ENCODE measurements at regions not wholly inside any gene's neighbourhood (a gene's known extent, or its start where the extent isn't known, plus 50 kb on each side); places are given as distances from the start of the nearest gene placed in this dataset.
"Not testable (repeated sequence)": the region's sequence is repeated elsewhere in the genome, so short reads cannot be mapped to it uniquely, and the experiment has no call there.

DNA sequence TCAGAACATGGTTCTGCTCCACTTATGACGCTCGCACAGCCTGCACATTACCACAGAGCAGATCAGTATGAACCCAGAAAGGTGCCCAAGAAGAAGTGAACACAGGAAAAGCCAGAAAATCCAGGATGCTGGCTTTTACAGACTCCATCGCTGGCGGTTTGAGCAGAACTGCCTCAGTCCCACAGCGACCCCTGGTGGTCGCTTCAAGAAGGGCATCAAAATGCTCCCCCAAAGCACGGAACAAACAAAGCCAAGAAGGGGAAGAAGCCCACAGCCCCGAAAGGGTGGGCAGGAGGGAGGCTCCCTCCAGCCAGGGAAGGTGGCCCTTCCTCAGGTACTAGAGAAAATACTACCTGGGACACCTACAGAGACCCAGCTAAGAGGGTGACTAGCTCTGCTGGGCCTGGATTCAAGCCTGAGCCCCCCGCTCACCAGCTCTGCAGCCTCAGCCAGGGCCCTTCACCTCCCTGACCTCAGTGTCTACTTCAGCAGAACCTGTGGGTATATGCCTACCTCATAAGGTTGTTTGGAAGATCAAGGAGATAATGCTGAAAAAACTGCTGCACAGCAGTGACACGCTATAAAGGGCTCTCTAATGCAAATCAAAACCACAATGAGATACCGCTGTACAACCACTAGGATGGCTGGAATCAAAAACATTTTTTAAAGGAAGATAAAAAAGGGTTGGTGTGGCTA, 98.1 kb downstream of the NCOR2 start:
- Histone ChIP-seq H3K4me1 (ENCODE audit: control insufficient read depth, insufficient read depth, low read length) (peaks cover 34% of the 10 kb centered on the region), H3K27ac (ENCODE audit: low read length) (no peak overlapping the region), H3K9me3 (ENCODE audit: control insufficient read depth, insufficient read depth, low read length) (peaks cover 21% of the 10 kb centered on the region), H3K27me3 (ENCODE audit: control insufficient read depth, insufficient read depth, low read length) (no peaks in the 10 kb centered on the region), H3K36me3 (ENCODE audit: control insufficient read depth, insufficient read depth, low read length) (peaks cover 8% of the 10 kb centered on the region), H3K4me3 (ENCODE audit: low read length) (no peak overlapping the region)
- Mint-ChIP-seq H3K4me3 (peak overlapping the region; percentile 56), H3K27me3 (ENCODE audit: low read depth in 2 of 2) (no peaks in the 10 kb centered on the region), H3K27ac (peak overlapping the region; percentile 72 to 94), H3K36me3 (no peaks in the 10 kb centered on the region), H3K9me3 (peaks cover 2% of the 10 kb centered on the region in 2 donors), H3K4me1 (peaks cover 27 to 49% of the 10 kb centered on the region in 2 donors)
- intact Hi-C loops (cut with micrococcal nuclease) = loop anchor here (5.0 kb wide), 1 partner anchor 122 kb away; no protein-coding TSS in a partner anchor
- DNase-seq (peak in 1 of 2 donors; percentile 68), ATAC-seq (no peak)
- 72% methylated on average over 10 of the region's 11 CpGs for WGBS (ENCODE audit: insufficient coverage)
- TF ChIP-seq, protein P1, sequence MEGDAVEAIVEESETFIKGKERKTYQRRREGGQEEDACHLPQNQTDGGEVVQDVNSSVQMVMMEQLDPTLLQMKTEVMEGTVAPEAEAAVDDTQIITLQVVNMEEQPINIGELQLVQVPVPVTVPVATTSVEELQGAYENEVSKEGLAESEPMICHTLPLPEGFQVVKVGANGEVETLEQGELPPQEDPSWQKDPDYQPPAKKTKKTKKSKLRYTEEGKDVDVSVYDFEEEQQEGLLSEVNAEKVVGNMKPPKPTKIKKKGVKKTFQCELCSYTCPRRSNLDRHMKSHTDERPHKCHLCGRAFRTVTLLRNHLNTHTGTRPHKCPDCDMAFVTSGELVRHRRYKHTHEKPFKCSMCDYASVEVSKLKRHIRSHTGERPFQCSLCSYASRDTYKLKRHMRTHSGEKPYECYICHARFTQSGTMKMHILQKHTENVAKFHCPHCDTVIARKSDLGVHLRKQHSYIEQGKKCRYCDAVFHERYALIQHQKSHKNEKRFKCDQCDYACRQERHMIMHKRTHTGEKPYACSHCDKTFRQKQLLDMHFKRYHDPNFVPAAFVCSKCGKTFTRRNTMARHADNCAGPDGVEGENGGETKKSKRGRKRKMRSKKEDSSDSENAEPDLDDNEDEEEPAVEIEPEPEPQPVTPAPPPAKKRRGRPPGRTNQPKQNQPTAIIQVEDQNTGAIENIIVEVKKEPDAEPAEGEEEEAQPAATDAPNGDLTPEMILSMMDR (IDR thresholded peaks at IDR 0.05) = peak; percentile 83

DNA sequence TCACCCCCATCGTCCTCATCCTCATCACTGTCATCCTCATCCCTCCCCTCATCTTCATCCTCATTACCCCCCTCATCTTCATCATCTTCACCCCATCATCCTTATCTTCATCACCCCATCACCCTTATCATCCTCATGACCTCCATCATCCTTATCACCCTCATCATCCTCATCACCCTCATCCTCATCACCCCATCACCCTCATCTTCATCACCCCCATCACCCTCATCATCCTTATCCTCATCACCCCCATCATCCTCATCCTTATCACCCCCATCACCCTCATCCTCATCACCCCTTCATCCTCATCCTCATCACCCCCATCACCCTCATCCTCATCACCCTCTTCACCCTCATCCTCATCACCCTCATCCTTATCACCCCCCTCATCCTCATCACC, 99.9 kb downstream of the NCOR2 start:
- H3K27me3 ChIP-seq (ENCODE audit: control insufficient read depth, insufficient read depth, low read length); H3K36me3 ChIP-seq (ENCODE audit: control insufficient read depth, insufficient read depth, low read length); H3K36me3 Mint-ChIP-seq; H3K27ac ChIP-seq (ENCODE audit: low read length); H3K4me3 ChIP-seq (ENCODE audit: low read length); H3K4me3 Mint-ChIP-seq; ATAC-seq; DNase-seq; H3K27me3 Mint-ChIP-seq (ENCODE audit: low read depth in 2 of 2); H3K9me3 Mint-ChIP-seq: not testable (repeated sequence)
- WGBS (ENCODE audit: insufficient coverage) = 100% methylated on average over 1 of the region's 1 CpG
- H3K4me1 Mint-ChIP-seq = peaks cover 35 to 60% of the 10 kb centered on the region in 2 donors
- peak overlapping the region; percentile 87 to 94 for H3K27ac Mint-ChIP-seq
- Histone ChIP-seq H3K4me1 (ENCODE audit: control insufficient read depth, insufficient read depth, low read length) (peaks cover 34% of the 10 kb centered on the region), H3K9me3 (ENCODE audit: control insufficient read depth, insufficient read depth, low read length) (peaks cover 16% of the 10 kb centered on the region)
- intact Hi-C loops (cut with micrococcal nuclease) = loop anchor here (2.0 to 5.0 kb wide), 2 partner anchors 43 to 120 kb away; no protein-coding TSS in a partner anchor

DNA sequence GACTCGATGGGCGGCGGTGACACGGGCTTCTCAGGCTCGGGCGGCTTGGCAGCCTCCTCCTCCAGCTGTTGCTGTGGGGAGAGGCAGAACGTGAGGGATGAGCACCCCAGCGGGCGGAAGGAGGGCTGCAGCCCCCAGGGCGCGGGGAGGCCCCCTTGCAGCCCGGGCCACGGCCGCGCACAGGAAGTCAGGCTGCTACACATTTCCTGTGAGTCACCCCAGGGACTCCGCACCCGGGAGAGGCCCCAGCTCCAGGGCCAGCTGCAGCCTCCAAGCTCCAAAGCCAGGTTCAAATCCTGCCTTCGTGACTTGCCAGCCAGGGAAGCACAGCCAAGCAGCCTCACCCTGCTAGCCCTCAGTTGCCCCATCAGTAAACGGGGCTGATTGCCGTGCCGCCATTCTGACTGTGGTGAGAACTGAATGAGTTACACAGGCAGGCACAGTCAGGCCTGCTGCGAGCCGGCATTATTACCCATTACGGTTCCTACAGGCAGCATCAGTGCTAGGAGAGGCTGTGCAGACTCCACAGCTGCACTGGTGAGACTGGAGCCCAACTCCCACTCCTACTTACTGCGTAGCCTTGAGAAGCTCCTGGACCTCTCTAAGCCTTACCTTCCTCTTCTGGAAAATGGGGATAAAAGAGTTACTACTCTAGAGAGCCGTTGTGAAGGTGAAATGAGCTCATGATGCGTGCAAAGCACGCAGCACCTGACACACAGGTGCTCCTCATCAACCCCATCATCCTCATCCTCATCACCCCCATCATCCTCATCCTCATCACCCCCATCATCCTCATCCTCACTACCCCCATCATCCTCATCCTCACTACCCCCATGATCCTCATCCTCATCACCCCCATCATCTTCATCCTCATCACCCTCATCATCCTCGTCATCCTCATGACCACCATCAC, 100.9 kb downstream of the NCOR2 start:
- Histone ChIP-seq H3K4me1 (ENCODE audit: control insufficient read depth, insufficient read depth, low read length) (peaks cover 38% of the 10 kb centered on the region), H3K9me3 (ENCODE audit: control insufficient read depth, insufficient read depth, low read length) (peaks cover 14% of the 10 kb centered on the region), H3K27me3 (ENCODE audit: control insufficient read depth, insufficient read depth, low read length) (no peaks in the 10 kb centered on the region), H3K27ac (ENCODE audit: low read length) (peak overlapping the region; percentile 85), H3K36me3 (ENCODE audit: control insufficient read depth, insufficient read depth, low read length) (no peaks in the 10 kb centered on the region), H3K4me3 (ENCODE audit: low read length) (peak overlapping the region; percentile 31)
- H3K27ac Mint-ChIP-seq = peak overlapping the region; percentile 87 to 94
- ATAC-seq = peak; percentile 94 to 99 (median 98)
- H3K9me3 Mint-ChIP-seq = peaks cover 0 to 2% of the 10 kb centered on the region in 2 donors
- intact Hi-C loops (cut with micrococcal nuclease) = loop anchor here (1.0 to 5.0 kb wide), 4 partner anchors 9 to 119 kb away; no protein-coding TSS in a partner anchor
- TF ChIP-seq, protein P1 (IDR thresholded peaks at IDR 0.05) = peak; percentile 57
- H3K36me3 Mint-ChIP-seq = no peaks in the 10 kb centered on the region
- peak; percentile 88 to 95 for DNase-seq
- peak overlapping the region; percentile 81 for H3K4me3 Mint-ChIP-seq
- no peaks in the 10 kb centered on the region for H3K27me3 Mint-ChIP-seq (ENCODE audit: low read depth in 2 of 2)
- WGBS (ENCODE audit: insufficient coverage) = 14% methylated on average over 29 of the region's 29 CpGs
- peaks cover 42 to 70% of the 10 kb centered on the region in 2 donors for H3K4me1 Mint-ChIP-seq

DNA sequence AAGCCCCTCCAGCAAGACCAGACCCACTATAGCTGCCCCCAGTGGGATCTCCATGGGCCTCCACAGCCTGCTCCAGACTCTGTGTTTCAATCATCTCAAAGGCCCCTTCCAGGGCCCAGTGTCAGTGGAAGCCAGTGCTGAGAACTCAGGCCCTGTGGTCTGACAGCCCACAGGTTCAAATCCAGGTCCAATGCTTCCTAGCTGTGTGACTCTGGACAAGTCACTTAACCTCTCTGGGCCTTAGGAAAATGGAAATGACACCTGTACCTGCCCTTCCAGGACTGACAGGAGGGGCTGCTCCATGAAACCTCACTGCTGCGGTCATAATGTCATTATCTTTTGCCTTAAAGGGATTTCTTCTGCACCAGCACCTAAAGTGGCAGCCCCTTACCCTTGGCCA, 101.9 kb downstream of the NCOR2 start:
- H3K4me1 Mint-ChIP-seq = peaks cover 42 to 79% of the 10 kb centered on the region in 2 donors
- 90% methylated on average over 1 of the region's 1 CpG for WGBS (ENCODE audit: insufficient coverage)
- Histone ChIP-seq H3K27me3 (ENCODE audit: control insufficient read depth, insufficient read depth, low read length) (no peaks in the 10 kb centered on the region), H3K9me3 (ENCODE audit: control insufficient read depth, insufficient read depth, low read length) (peaks cover 14% of the 10 kb centered on the region), H3K4me1 (ENCODE audit: control insufficient read depth, insufficient read depth, low read length) (peaks cover 38% of the 10 kb centered on the region), H3K27ac (ENCODE audit: low read length) (peak overlapping the region; percentile 41), H3K4me3 (ENCODE audit: low read length) (peak overlapping the region; percentile 31), H3K36me3 (ENCODE audit: control insufficient read depth, insufficient read depth, low read length) (no peaks in the 10 kb centered on the region)
- TF ChIP-seq, protein P1 (IDR thresholded peaks at IDR 0.05) = no peak
- H3K27ac Mint-ChIP-seq = peak overlapping the region; percentile 87 to 94
- DNase-seq (no peak), ATAC-seq (no peak)
- intact Hi-C loops (cut with micrococcal nuclease) = loop anchor here (5.0 kb wide), 1 partner anchor 118 kb away; no protein-coding TSS in a partner anchor
- H3K27me3 Mint-ChIP-seq (ENCODE audit: low read depth in 2 of 2) = no peaks in the 10 kb centered on the region
- peaks cover 0 to 2% of the 10 kb centered on the region in 2 donors for H3K9me3 Mint-ChIP-seq
- peak overlapping the region; percentile 81 for H3K4me3 Mint-ChIP-seq
- no peaks in the 10 kb centered on the region for H3K36me3 Mint-ChIP-seq
